KMS-11 (cell line): ENCODE measurements at regions not wholly inside any gene's neighbourhood (a gene's known extent, or its start where the extent isn't known, plus 50 kb on each side); places are given as distances from the start of the nearest gene placed in this dataset.
A peak's percentile ranks its signal among the peaks of the same experiment; 100 is the strongest.

Experiments used
- H2AFZ ChIP-seq: fragments of 200-600 bp; sonication (generic); 2 replicates; pipeline ENCODE4 v1.6.1; 2016; ENCODE audit warnings: antibody characterized with exemption, mixed run types, low read depth
- H3K27ac ChIP-seq: fragments of 200-600 bp; sonication (generic); 2 replicates; pipeline ENCODE4 v1.6.1; 2016; ENCODE audit warnings: mild to moderate bottlenecking, mixed run types
- H3K27me3 ChIP-seq: fragments of 200-600 bp; sonication (generic); 2 replicates; pipeline ENCODE4 v1.6.1; 2017; ENCODE audit warnings: mild to moderate bottlenecking, low read depth, mixed run types, moderate library complexity; ENCODE audit not compliant: insufficient read depth
- H3K36me3 ChIP-seq: fragments of 200-600 bp; sonication (generic); 2 replicates; pipeline ENCODE4 v1.6.1; 2017; ENCODE audit warnings: mild to moderate bottlenecking, mixed run types; ENCODE audit not compliant: insufficient read depth
- H3K4me1 ChIP-seq: fragments of 200-600 bp; sonication (generic); 2 replicates; pipeline ENCODE4 v1.6.1; 2016; ENCODE audit warnings: mild to moderate bottlenecking, low read depth, mixed run types; ENCODE audit not compliant: poor library complexity, severe bottlenecking
- H3K4me2 ChIP-seq: fragments of 200-600 bp; sonication (generic); 2 replicates; pipeline ENCODE4 v1.7.0; 2016; ENCODE audit warnings: mild to moderate bottlenecking, mixed run types
- H3K4me3 ChIP-seq: fragments of 200-600 bp; sonication (generic); IDR thresholded peaks from 2 replicates; pipeline ENCODE4 v1.6.1; 2017; ENCODE audit warnings: low read depth, low read length, mixed read lengths; ENCODE audit not compliant: insufficient read depth
- H3K79me2 ChIP-seq: fragments of 200-600 bp; sonication (generic); 2 replicates; pipeline ENCODE4 v1.6.1; 2016; ENCODE audit warnings: low read depth, mixed run types; ENCODE audit not compliant: insufficient read depth
- H3K9ac ChIP-seq: fragments of 200-600 bp; sonication (generic); 2 replicates; pipeline ENCODE4 v1.6.1; 2016; ENCODE audit warnings: mild to moderate bottlenecking, mixed run types
- H4K20me1 ChIP-seq: fragments of 200-600 bp; sonication (generic); 2 replicates; pipeline ENCODE4 v1.6.1; 2016; ENCODE audit warnings: mild to moderate bottlenecking, mixed run types; ENCODE audit not compliant: insufficient read depth
- CTCF ChIP-seq: fragments of 200-600 bp; sonication (generic); conservative IDR thresholded peaks from 2 replicates; pipeline ENCODE4 v1.6.1; 2017; ENCODE audit warnings: low read depth, mild to moderate bottlenecking, antibody characterized with exemption, low read length, moderate library complexity, mixed read lengths

- H3K79me2 ChIP-seq: no peaks in the 10 kb centered on the region
- H3K36me3 ChIP-seq: no peaks in the 10 kb centered on the region
- no peak overlapping the region for H3K9ac ChIP-seq
- no peaks in the 10 kb centered on the region for H3K27me3 ChIP-seq
- no peak overlapping the region for H3K4me3 ChIP-seq
- H3K4me2 ChIP-seq: no peak overlapping the region
- H3K4me1 ChIP-seq: no peaks in the 10 kb centered on the region
- H4K20me1 ChIP-seq: no peaks in the 10 kb centered on the region
- TF ChIP-seq CTCF: no peak
- H3K27ac ChIP-seq: no peak overlapping the region
- H2AFZ ChIP-seq: no peak overlapping the region
These were observed 77.6 kb upstream of the RAB40AL start for GRCh38 chrX:102859550-102859871.

DNA sequence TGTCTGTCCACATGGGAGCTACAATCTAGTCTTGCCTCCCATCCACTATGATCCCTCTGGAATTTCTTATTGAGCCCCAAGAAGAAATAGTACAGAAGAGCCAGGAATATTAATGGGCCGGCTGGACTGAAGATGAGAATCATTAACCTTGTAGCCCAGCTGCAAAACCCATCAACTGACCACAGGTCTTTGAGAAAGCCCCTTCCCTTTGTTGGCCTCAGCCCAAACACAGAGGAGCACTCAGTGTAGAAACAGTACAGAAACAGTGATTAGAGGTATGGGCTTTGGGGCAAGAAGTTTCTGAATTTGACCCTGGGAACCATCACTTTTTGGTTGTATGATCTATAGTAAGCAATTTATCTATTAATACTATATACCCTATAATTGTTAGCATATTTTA lies 76.8 kb upstream of the RAB40AL start:
- H3K4me1 ChIP-seq: no peaks in the 10 kb centered on the region
- H3K4me3 ChIP-seq: no peak overlapping the region
- H3K27me3 ChIP-seq: no peaks in the 10 kb centered on the region
- H3K36me3 ChIP-seq: no peaks in the 10 kb centered on the region
- H3K79me2 ChIP-seq: no peaks in the 10 kb centered on the region
- H3K9ac ChIP-seq: no peak overlapping the region
- no peak overlapping the region for H3K27ac ChIP-seq
- H4K20me1 ChIP-seq: no peaks in the 10 kb centered on the region
- H3K4me2 ChIP-seq: no peak overlapping the region
- H2AFZ ChIP-seq: no peak overlapping the region
- TF ChIP-seq CTCF: no peak

DNA sequence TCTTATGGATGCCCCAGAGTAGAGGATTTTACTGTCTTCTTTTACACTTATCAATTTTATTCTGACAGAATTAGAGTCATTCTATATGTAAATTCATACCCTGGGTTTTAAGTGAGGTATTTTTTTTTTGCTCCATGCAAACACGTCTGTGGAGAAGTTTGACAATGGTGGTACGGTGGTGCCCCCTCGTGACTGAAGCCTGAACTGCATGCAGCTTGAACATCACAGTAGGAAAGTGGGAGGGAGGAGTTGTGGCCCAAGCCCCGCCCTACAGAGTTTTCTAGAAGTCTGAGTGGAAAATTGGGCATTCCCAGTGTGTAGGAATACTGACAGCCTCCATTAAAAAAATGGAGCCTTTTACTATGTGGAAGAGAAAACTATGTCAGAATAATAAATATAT lies 73.3 kb upstream of the RAB40AL start:
- Histone ChIP-seq H3K4me1 (no peaks in the 10 kb centered on the region), H3K9ac (no peak overlapping the region), H3K27me3 (no peaks in the 10 kb centered on the region), H3K79me2 (no peaks in the 10 kb centered on the region), H3K4me2 (no peak overlapping the region), H3K36me3 (no peaks in the 10 kb centered on the region), H3K4me3 (no peak overlapping the region), H4K20me1 (no peaks in the 10 kb centered on the region), H3K27ac (no peak overlapping the region), H2AFZ (no peak overlapping the region)
- TF ChIP-seq CTCF: peak; percentile 86

GRCh38 chrX:102866981-102867656 lies 70.0 kb upstream of the RAB40AL start:
- no peaks in the 10 kb centered on the region for H3K79me2 ChIP-seq
- H3K9ac ChIP-seq: no peak overlapping the region
- H3K36me3 ChIP-seq: no peaks in the 10 kb centered on the region
- no peaks in the 10 kb centered on the region for H4K20me1 ChIP-seq
- no peak overlapping the region for H3K4me2 ChIP-seq
- H3K4me1 ChIP-seq: no peaks in the 10 kb centered on the region
- no peak overlapping the region for H3K27ac ChIP-seq
- no peak overlapping the region for H3K4me3 ChIP-seq
- no peak overlapping the region for H2AFZ ChIP-seq
- no peaks in the 10 kb centered on the region for H3K27me3 ChIP-seq
- TF ChIP-seq CTCF: no peak
